HuH-7 (cell line): ENCODE measurements at regions not wholly inside any gene's neighbourhood (a gene's known extent, or its start where the extent isn't known, plus 50 kb on each side); places are given as distances from the start of the nearest gene placed in this dataset.

Source experiments
- DNase-seq: peaks from one replicate; pipeline ENCODE4 v3.0.0; 2011; ENCODE audit warnings: low spot score

DNA sequence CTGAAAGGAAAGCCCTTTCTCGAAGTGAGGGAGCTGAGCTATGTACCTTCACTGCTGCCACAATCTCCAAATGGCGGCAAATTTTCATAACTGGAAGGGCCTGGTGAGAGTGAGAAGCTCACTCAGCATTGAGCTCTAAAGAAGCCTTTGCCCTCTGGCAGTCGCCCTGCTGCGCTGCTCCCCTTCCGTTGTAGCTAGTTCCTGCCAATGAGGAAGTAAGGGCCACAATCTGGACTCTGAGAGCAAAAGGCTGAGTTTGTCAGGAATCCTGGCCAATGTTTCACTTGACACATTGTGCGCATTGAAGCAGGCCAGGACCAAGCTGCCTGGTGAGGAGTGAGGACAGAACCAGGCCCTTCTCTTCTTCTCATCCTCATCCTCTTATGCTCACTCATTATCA lies 579.5 kb downstream of the PDCD6IP start:
- no peak for DNase-seq

DNA sequence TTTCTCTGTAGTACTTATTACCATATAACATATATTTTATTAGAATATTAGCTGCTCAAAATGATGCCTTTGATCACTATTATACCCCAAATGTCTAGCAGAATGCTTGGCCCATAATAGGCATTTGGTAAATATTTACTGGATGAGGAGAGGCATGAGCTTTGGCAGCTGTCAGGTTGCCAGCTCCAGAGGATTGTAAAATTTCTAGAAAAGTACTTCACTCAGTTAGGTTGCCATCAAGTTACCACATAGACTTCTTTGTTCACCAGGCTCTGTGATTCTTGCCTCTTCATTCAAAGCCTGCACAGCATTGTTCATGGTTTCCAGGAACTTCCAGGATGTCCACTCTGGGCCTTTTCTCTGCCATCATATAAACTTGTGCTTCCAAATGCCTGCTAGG lies 582.8 kb downstream of the PDCD6IP start:
- no peak for DNase-seq

DNA sequence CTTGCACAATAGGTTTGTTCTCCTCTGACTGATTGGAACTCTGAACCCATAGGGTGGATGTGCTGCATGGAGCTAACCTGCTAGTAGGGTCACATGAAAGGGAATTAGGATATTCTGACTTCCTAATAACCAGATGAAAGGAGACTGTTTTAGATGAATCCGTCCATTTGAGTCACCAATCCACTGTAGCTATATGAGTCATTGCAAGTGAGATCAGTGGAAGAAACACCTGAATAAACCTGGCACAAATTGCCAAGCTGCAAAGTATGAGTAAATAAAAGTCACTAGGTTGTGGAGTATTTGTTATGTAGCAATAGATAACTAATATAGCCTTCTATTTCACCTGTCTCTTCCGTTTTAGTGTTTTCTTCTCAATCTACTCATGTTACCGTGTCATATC lies 584.4 kb downstream of the PDCD6IP start:
- DNase-seq: no peak

DNA sequence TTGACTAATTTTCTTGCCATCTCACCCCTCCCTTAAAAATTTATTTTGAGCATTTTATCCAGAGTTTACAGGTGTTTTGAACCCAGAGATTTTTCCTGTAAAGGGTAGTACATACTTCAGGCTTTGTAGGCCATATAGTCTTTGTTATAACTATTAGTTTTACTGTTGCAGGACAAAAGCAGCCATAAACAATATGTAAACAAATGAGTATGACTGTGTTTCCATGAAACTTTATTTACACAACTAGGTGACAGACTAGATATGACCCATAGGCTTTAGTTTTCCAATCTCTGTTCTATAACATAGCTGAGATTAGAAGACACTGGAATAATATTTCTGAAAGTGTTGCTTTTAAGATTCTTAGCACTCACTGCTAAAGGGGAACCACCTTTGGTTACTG lies 587.9 kb downstream of the PDCD6IP start:
- no peak for DNase-seq

DNA sequence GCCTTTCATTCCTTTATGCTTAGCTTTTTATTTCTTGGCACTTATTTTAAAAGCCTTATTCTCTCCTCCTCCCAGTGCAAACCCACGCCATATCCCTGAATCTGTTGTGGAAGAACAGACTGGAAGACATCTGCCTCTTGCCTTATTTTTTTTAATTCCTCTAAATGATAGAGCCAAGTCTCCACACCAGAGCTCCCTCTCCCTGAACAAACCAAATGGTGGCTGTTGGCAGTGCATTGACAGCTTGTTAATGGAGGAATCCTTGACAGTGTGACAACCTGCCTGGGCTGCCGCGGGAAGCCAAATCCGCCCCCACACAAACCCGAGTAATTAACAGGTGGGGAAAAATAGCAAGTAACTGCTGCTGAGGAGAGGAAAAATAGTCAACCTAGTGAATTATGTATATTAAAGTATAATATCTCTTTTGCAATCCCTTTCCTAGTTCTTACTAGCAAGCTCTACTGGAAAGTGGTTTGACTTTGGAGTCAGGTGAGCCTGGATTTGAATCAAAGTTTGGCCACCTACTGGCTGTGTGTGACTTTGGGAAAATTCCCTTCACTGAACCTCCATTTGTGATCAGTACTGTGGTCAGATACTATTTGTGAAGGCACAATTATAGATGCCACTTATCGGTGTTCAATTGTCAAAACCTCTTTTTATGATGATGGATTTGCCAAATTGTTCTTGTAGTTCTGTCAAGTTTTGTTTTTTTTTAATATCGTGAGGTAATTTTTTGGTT lies 589.6 kb downstream of the PDCD6IP start:
- no peak for DNase-seq

DNA sequence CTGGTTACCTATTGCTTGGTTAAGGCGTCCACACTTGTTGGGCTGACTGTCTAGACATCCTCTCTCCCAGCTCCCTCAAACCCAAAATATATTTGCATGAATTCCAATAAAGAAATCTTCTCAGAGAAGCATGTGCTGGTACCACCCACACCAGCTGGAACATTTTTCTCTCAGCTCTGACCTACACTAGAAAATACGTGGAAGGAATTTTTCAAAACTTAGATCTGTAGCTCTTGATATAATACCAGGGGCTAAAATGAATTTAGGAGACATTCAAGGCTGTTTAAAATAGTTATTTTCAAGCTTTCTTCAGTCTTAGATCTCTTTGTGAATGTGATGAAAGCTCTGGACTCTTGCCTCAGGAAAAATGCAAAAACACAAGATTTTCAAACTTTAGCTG lies 590.4 kb downstream of the PDCD6IP start:
- DNase-seq: no peak

DNA sequence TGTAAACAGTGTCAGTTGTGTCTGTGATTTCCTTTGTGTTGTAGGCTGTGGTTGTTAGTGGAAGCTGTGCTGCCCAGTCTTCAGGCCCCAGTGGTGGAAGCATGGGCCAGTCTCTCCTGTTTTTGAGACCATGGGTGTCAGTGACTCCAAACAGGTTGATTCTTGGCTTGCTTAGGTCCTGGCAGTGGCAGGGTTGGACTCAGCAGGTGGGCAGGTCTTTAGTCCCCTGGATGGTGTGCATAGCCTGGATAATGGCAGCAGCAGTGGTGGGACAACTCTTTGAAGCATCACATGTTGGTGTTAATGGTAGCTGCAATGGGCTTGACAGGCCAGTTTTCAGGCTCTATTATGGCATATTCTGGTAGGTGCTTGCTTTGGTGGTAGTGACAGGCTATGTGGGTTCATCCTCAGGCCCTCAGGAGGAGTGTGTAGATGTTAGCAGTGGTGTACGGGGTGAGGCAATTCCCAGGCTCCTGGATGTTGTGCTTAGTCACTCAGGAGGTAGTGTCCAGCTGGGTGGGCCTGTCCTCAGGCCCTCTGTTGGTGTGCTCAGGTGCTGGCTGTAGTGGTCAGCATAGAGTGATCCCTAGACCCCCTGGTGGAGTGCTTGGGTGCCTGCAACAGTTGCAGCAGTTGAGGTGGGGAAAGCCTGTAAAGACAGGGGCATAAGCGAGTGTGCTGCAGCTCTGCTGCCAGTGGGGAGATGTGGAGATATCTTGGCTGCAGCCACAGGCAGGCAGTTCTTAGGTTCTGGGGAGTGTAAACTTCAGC lies 596.7 kb downstream of the PDCD6IP start:
- peak; percentile 11 for DNase-seq

DNA sequence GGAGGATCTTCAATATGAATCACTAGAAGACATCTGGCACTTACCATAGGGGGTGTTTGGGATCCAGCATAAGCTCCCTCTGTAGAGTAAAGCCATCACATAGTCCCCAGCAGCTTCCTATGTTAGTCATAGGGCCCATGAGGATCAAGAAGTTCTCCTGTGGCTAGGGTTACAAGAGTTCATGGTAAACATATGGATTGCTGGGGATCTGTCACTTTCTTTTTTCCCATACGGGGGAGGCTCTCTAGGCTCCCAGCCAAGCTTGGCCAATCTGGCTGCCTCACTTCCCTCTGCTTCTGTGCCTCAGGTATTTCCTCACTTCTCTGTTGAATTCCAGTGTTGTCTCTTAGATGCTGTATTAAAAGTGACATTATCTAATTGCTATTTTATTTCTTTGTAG lies 597.9 kb downstream of the PDCD6IP start:
- DNase-seq: no peak

DNA sequence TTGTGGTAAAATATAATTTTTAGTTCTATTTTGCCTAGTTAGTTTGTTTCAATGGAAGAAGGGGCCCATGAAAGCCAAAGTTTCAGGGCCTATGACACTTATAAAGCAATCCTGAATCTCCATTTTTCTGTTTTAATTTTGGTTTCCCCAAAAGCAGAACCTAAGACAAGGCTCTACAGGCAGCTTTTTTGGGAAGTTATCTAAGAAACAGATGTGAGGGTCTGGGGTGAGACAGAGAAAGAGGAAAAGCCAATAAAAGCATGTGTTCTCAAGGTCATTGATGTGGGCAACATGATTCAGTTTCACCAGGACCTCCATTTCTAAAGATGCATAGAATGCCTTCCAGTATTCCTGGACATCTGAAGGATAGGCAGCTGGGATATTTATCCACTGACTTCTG lies 598.5 kb downstream of the PDCD6IP start:
- DNase-seq: no peak

DNA sequence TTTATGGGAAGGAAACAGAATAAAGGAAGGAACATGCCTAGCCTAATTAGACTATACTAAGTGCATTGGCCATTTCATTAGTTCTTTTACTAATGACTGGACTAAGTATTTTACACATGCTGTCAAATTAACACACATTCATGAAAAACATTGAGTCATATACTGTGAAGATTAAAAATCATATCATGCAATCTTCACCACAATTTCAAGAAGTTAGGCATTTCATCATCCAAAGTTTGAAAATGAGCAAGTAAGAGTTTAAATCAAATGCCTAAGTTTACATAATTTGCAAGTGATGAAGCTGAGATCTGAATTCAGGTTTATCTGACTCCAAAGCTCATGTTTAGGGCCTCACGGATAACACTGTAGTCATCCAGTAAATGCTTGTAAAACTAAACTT lies 601.0 kb downstream of the PDCD6IP start:
- DNase-seq: no peak

DNA sequence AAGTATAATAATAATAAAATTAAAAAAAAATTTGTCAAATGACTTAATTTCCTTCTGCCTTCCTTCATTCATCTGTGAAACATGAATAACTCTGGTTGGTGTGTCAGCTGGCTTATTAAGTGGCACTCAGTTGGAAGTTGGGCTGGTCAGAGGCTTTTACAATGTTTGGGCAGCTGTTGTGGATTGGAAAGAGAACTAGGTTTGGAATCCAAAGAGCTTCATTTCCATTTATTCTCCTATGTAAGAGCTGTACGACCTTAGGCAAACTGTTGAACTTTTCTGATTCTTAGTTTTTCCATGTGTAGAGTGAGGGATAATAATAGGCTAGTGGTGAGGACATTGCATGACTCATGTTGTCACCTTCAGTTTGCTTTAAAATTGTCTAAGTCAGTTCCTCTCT lies 606.7 kb downstream of the PDCD6IP start:
- no peak for DNase-seq

DNA sequence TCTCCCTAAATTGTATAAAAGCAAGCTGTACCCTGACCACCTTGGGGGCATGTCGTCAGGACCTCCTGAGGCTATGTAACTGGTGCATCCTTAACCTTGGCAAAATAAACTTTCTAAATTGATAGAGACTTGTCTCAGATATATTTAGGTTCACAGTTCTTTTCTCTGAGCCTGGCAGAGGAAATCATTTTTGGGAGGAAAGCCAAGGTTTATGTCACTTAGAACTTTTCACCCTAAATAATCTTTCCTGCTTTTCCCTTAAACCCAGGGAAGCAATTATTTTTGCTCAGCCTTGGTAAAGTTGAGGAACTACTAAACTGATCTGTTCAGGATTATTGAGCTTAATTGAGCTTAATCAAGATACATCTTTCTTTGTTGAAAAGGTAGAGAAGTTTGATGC lies 608.9 kb downstream of the PDCD6IP start:
- DNase-seq: no peak

DNA sequence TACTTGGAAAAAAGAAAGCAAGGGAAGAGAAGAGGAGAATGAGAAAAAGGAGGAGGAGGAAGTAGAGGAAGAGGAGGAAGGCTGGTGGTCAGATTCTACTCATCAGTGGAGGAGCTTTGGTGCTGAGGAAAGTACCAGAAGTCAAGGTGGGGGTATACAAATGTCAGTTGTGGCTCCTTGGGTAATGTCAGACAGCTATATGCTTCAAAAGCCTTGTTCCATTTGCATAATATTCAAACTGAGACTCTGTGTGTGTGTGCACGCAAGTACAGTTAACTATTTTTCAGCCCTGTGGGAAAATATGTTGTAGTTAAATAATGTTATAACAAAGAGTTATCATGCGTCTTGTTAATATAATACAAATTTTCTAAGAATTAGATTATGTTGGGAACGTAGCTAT lies 609.7 kb downstream of the PDCD6IP start:
- DNase-seq: no peak

DNA sequence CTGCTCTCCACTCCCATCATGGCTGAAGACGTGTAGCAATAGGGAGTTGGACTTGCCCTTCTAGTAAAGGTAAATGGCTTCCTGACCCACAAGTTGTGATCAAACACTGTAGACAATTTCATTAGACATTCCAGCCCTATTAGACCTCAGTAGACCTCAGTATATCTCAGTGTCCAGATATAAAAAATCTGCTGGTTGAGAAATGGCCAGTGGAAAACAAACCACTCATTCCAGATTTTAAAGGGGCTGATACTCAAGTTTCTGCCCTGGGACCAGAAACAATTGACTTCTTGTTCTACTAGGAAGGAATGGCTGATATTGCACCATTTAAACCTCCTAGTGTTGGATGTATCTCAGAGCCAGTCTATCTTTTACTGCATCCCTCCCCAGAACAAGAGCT lies 613.2 kb downstream of the PDCD6IP start:
- DNase-seq: no peak

DNA sequence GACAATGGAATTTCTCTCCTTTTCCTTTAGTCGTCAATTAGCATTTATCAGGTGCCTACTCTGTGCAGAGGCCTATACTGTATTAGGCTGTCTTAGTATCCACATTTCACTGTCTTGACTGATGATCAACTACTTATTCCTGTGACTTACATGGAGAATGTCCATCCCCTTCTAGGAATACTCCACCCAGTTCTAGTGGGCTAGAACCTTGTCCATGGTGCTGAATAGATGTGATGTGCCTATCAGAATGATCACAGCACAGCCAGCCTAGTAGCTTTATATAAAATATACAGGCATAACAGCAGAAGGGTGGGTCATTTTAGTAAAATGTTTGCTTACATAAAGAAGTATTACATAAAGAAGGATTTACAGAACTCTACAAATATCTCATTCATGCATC lies 621.4 kb downstream of the PDCD6IP start:
- DNase-seq: peak; percentile 10

DNA sequence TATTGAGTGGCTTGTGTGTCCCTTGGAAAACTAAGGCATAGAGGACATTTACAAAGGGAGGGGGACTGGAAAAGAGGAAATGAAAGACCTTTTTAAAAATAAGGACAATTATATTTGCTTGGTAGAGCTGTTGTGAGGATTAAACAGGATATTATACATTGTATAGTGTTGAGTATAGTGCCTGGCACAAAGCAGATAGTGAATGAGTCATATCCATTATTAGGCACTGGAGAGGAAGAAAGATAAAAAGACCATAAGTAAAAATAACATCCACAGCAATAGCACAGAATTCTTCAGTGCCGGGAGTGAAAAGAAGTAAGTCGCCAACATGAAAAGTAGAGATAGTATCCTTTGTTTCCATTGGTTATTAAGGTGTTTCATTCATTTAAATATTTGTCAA lies 623.3 kb downstream of the PDCD6IP start:
- DNase-seq: no peak

DNA sequence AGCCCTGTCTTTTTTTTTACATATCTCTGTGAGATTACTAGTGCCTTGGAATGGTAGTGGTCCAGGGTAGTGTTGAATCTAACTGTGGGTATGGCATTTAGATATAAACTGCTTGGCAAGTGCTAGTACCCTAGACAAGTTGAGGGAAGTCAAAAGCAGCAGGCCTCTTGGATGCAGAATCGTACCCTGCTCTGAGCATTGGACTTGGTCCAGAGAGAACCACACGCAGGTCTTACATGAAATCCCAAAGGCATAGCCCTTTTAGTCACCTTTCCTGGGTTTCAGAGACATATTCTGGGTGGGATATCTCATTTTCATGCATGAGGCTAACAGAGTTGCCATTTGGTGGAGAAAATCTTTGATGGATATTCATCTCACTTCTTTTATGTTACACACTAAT lies 641.4 kb downstream of the PDCD6IP start:
- DNase-seq: no peak

DNA sequence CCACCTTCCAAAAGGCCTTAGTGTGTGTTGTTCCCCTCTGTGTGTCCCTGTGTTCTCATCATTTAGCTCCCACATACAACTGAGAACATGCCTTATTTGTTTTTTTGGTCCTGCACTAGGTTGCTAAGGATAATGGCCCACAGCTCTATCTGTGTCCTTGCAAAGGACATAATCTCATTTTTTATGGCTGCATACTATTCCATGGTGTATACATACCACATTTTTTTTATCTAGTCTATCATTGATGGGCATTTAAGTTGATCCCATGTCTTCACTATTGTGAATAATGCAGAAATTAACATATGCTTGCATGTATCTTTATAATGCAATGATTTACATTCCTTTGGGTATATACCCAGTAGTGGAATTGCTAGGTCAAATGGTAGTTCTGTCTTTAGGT lies 645.7 kb downstream of the PDCD6IP start:
- no peak for DNase-seq

DNA sequence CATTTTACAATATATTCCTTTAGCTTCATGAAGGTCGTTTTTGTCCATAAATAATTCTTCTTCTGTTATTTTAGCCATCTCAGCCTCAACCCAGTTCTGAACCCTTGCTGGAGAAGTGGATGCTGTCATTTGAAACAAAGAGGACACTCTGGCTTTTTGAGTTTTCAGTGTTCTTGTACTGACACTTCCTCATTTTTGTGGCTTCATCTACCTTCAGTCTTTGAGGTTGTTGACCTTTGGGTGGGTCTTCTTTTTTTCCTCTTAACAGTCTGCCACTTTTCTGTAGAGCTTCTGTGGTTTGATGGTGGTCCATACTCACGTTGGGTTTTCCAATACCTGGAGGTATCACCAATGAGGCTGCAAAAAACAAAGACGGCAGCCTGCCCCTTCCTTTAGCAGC lies 650.9 kb downstream of the PDCD6IP start:
- DNase-seq: no peak

DNA sequence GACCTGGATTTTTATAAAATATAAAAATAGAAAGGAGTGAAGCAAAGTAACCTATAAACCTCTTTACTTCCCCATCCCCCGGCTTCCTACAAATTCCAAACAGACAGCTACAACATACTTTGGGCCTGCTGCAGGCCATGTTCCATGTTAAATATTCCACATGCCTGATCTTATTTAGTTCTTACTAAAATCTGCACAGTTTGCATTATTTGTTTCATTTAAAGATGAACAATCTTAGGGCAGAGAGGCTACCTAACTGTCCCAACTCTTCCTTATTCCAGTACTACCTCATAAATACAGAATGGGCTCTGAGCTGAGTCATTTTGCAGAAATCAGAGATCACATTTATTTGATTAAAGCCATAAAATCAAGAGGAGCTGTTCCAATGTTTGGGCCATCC lies 665.0 kb downstream of the PDCD6IP start:
- no peak for DNase-seq

DNA sequence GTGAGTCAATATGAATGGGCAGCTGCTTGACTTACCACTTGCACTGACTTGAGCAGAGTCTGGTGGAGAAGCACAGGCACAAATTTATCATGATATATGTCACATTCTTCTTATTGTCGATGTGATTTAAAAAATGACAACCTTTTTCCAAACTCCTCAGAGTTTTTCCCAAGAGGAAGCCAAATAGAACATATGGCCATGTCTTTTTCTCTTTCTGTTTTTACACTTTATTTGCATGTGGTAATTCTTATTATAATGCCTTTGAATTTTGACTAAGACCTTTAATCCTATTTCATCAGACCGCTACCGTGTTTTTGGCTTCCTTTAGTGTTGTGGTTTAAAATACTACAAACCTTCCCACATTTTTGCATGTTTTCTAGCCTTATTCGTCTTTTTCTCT lies 666.2 kb downstream of the PDCD6IP start:
- no peak for DNase-seq

DNA sequence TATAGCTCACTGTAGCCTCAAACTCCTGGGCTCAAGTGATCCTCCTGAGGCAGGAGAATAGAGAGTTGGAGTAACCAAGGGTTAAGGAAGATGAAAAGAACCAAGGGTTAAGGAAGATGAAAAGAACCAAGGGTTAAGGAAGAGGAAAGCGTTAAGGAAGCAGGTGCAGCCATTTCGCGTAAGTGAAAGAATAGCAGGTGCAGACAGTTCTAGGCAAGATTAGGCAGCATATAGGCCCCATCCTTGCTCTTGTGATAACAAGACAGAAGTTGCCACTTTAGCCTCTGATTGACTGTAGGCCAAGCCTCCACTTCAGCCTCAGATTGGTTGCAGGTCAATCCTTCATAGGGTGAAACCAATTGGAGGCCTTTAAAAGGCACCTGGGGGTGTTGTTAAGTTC lies 677.4 kb downstream of the PDCD6IP start:
- DNase-seq: no peak

DNA sequence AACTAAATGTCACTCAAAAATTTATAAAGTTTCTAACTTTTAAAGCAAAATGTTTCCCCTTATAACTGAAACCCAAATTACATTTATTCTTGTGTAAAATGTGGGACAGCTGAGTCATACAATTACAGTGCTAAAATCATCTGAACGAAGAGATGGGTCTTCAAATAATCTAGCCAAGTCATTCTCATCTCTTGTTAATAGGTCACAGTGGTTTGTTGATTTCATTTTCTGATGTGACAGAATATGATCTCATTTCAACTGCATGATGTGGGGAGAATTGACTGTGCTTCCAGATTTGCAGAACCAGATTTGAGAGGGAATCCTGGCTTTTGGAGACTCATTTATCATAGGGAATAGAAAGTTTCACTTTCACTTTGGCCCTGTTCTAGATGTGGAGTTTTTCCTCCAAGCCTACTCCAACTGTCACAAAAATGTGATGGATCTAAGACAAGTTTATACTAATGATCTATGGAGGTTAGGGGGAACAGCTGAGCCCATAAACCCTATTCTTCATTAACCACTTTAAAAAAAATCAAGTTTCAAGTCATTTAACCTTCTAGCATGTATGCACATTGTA lies 685.0 kb downstream of the PDCD6IP start:
- DNase-seq: no peak

DNA sequence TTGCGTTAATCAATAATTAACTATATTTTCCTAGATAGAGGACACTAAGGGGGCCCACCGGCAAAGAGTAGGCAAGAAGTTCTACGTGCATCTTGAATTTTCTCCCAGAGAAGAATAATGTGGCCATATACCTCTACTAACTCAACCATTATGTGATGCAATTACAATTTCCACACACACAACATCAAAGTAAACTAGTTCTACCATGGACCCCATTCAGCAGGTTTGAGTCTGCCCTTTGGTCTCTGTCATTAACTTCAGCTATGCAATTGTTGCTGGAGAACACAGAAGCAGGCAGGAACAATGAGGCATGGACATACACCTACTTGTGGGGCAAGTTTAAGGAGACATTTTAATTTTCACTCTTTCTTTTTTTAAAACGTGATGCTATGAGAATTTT lies 705.9 kb downstream of the PDCD6IP start:
- DNase-seq: no peak
